NCI-H2196 (cell line): ENCODE measurements at regions not wholly inside any gene's neighbourhood (a gene's known extent, or its start where the extent isn't known, plus 50 kb on each side); places are given as distances from the start of the nearest gene placed in this dataset.
"Not testable (repeated sequence)": the region's sequence is repeated elsewhere in the genome, so short reads cannot be mapped to it uniquely, and the experiment has no call there.

Source experiments
- DNase-seq: peaks from one replicate; lab custom pipeline; 2025; ENCODE audit not compliant: unreplicated experiment; lab: John Stamatoyannopoulos, UW

- not testable (repeated sequence) for DNase-seq
Measured at GRCh38 chr6:67686225-67686624, 948.9 kb upstream of the ADGRB3 start.

GRCh38 chr6:67683960-67684359, 951.1 kb upstream of the ADGRB3 start:
- no peak for DNase-seq

GRCh38 chr6:67680297-67680932, 954.7 kb upstream of the ADGRB3 start:
- DNase-seq: no peak

GRCh38 chr6:67679566-67680296, 955.4 kb upstream of the ADGRB3 start:
- no peak for DNase-seq

GRCh38 chr6:67676892-67677291, 958.2 kb upstream of the ADGRB3 start:
- no peak for DNase-seq

- DNase-seq: no peak
Measured at GRCh38 chr6:67667637-67668422, 967.3 kb upstream of the ADGRB3 start.

GRCh38 chr6:67666177-67666964, 968.7 kb upstream of the ADGRB3 start:
- DNase-seq: no peak

- no peak for DNase-seq
Measured at GRCh38 chr6:67664942-67665341, 970.1 kb upstream of the ADGRB3 start.

GRCh38 chr6:67663105-67663895, 971.8 kb upstream of the ADGRB3 start:
- DNase-seq: no peak

- DNase-seq: no peak
Measured at GRCh38 chr6:67653561-67653960, 981.5 kb upstream of the ADGRB3 start.

GRCh38 chr6:67646550-67646949, 988.5 kb upstream of the ADGRB3 start:
- no peak for DNase-seq

- no peak for DNase-seq
Measured at GRCh38 chr6:67643281-67643680, 991.8 kb upstream of the ADGRB3 start.

GRCh38 chr6:67642582-67642981, 992.5 kb upstream of the ADGRB3 start:
- no peak for DNase-seq

GRCh38 chr6:67640484-67640883, 994.6 kb upstream of the ADGRB3 start:
- DNase-seq: no peak

GRCh38 chr6:67639161-67639560, 995.9 kb upstream of the ADGRB3 start:
- DNase-seq: no peak

GRCh38 chr6:67634199-67634598, 1000.9 kb upstream of the ADGRB3 start:
- no peak for DNase-seq

GRCh38 chr6:67633058-67633457, 1002.0 kb upstream of the ADGRB3 start:
- no peak for DNase-seq

- DNase-seq: no peak
Measured at GRCh38 chr6:67630146-67630545, 1004.9 kb upstream of the ADGRB3 start.

- DNase-seq: no peak
Measured at GRCh38 chr6:67629258-67629657, 1005.8 kb upstream of the ADGRB3 start.

GRCh38 chr6:67615796-67616195, 1019.3 kb upstream of the ADGRB3 start:
- DNase-seq: no peak
